ENCODE measurements at regions not wholly inside any gene's neighbourhood (a gene's known extent, or its start where the extent isn't known, plus 50 kb on each side); places are given as distances from the start of the nearest gene placed in this dataset.

DNA sequence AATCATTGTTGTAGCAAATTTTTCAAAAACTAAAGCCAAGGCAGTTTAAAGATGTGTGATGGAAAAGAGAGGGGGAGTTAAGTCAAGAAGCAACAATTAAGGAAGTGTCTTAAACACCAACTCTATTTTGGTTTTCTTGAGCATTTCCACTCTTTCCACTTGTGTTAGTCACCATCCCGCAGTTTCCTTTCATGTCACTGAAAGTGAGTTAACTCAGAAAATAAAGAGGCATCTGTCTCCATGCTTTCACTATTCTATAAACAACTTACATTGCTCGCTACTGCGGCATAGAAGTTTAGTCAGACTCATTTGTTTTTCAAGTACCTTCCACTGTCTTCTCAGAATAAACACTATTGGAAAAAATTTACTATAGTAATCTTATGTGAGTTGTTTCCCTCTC lies 284.9 kb upstream of the SEMA3D start:
- Histone ChIP-seq H3K4me3 (no peak overlapping the region), H3K27ac (no peak overlapping the region), H3K36me3 (no peaks in the 10 kb centered on the region), H3K27me3 (no peaks in the 10 kb centered on the region), H3K4me1 (no peaks in the 10 kb centered on the region), H3K9me3 (no peaks in the 10 kb centered on the region)
- no peak for DNase-seq (ENCODE audit: low spot score in 2 of 2)
- TF ChIP-seq, protein P1, sequence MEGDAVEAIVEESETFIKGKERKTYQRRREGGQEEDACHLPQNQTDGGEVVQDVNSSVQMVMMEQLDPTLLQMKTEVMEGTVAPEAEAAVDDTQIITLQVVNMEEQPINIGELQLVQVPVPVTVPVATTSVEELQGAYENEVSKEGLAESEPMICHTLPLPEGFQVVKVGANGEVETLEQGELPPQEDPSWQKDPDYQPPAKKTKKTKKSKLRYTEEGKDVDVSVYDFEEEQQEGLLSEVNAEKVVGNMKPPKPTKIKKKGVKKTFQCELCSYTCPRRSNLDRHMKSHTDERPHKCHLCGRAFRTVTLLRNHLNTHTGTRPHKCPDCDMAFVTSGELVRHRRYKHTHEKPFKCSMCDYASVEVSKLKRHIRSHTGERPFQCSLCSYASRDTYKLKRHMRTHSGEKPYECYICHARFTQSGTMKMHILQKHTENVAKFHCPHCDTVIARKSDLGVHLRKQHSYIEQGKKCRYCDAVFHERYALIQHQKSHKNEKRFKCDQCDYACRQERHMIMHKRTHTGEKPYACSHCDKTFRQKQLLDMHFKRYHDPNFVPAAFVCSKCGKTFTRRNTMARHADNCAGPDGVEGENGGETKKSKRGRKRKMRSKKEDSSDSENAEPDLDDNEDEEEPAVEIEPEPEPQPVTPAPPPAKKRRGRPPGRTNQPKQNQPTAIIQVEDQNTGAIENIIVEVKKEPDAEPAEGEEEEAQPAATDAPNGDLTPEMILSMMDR (IDR thresholded peaks at IDR 0.05) = no peak
- intact Hi-C loops (cut with DNase I) = no loop called here

- H3K4me1 ChIP-seq = no peaks in the 10 kb centered on the region
- H3K9me3 ChIP-seq = no peaks in the 10 kb centered on the region
- intact Hi-C loops (cut with DNase I) = no loop called here
- H3K36me3 ChIP-seq = no peaks in the 10 kb centered on the region
- H3K27ac ChIP-seq = no peak overlapping the region
- no peaks in the 10 kb centered on the region for H3K27me3 ChIP-seq
- DNase-seq (ENCODE audit: low spot score in 2 of 2) = no peak
- H3K4me3 ChIP-seq = no peak overlapping the region
- TF ChIP-seq, protein P1 (IDR thresholded peaks at IDR 0.05) = no peak
These were observed 284.5 kb upstream of the SEMA3D start for GRCh38 chr7:85471307-85471706.

- H3K36me3 ChIP-seq = no peaks in the 10 kb centered on the region
- no peaks in the 10 kb centered on the region for H3K27me3 ChIP-seq
- intact Hi-C loops (cut with DNase I) = loop anchor here (10.0 kb wide), 1 partner anchor 435 kb away; no protein-coding TSS in a partner anchor
- no peak for DNase-seq (ENCODE audit: low spot score in 2 of 2)
- H3K4me3 ChIP-seq = no peak overlapping the region
- no peaks in the 10 kb centered on the region for H3K4me1 ChIP-seq
- no peak overlapping the region for H3K27ac ChIP-seq
- TF ChIP-seq, protein P1 (IDR thresholded peaks at IDR 0.05) = no peak
- no peaks in the 10 kb centered on the region for H3K9me3 ChIP-seq
These were observed 282.7 kb upstream of the SEMA3D start for GRCh38 chr7:85469446-85470010.

- Histone ChIP-seq H3K4me1 (no peaks in the 10 kb centered on the region), H3K9me3 (no peaks in the 10 kb centered on the region), H3K27ac (no peak overlapping the region), H3K27me3 (no peaks in the 10 kb centered on the region), H3K36me3 (no peaks in the 10 kb centered on the region), H3K4me3 (no peak overlapping the region)
- DNase-seq (ENCODE audit: low spot score in 2 of 2) = no peak
- TF ChIP-seq, protein P1 (IDR thresholded peaks at IDR 0.05) = no peak
- intact Hi-C loops (cut with DNase I) = loop anchor here (10.0 kb wide), 1 partner anchor 429 kb away; no protein-coding TSS in a partner anchor
These were observed 277.3 kb upstream of the SEMA3D start for GRCh38 chr7:85464042-85464651.

DNA sequence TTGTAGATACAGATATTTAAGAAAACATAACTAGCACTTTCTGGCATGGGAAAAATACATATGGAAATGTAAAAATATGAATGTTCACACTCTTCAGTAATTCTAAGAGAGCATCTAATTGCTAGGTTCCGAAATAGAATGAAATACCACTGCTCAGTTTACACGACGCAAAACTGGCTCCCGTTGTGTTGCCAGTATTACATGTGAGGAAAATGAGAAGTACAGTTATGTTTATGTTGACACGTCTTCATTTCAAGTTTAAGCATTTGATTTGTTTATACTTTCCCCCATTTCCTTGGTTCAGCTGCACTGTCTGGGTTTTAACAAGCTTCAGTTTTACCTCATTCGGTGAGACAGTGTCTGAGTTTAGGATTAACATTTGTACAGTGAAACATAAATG lies 275.8 kb upstream of the SEMA3D start:
- intact Hi-C loops (cut with DNase I) = loop anchor here (10.0 kb wide), 1 partner anchor 428 kb away; no protein-coding TSS in a partner anchor

More for the DNA sequence above, 275.8 kb upstream of the SEMA3D start:
- Histone ChIP-seq H3K27ac (no peak overlapping the region), H3K4me3 (no peak overlapping the region), H3K27me3 (no peaks in the 10 kb centered on the region), H3K36me3 (no peaks in the 10 kb centered on the region), H3K4me1 (no peaks in the 10 kb centered on the region), H3K9me3 (no peaks in the 10 kb centered on the region)
- TF ChIP-seq, protein P1 (IDR thresholded peaks at IDR 0.05) = no peak
- no peak for DNase-seq (ENCODE audit: low spot score in 2 of 2)

Data from ascending aorta (tissue), 2 donors.